NOMO-1 treated with DMSO at 0.1 percent for 48 hours (cell line): ENCODE measurements at regions not wholly inside any gene's neighbourhood (a gene's known extent, or its start where the extent isn't known, plus 50 kb on each side); places are given as distances from the start of the nearest gene placed in this dataset.

Experiments used
- DNase-seq: peaks from one replicate; lab custom pipeline; 2025; ENCODE audit not compliant: unreplicated experiment; lab: John Stamatoyannopoulos, UW

DNA sequence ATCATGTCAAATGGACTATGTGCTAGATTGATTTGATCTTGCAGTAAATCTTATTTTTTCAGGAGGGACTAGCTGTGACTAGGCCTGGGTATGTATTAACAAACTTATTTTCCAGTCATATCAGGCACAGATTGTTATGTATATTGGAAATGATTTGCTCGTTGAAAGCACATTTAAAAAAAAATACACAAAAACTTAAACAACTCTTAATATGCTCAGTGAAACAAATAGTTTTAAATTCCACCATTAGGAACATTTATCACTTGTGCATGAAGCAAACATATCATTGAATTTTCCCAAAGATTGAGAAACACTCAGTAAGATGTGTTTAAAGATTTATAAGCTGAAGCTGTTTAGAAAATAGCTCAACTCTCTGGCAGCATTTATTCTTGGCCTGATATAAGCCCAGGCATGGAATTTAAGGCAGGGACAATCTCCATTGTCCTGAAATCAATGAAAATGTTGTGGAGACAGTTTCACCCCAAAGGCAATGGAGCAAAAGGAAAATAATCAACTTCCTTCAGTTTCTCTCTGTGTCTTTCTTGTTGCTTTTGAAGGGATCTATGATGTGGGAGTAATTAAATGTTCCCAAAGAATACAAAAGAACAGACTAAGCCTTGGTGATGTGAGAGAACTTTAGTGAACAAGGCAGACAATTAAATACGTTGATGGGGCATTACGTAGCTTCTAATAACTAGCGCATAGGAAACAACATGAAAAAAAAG, 250.3 kb downstream of the GPR37 start:
- no peak for DNase-seq

DNA sequence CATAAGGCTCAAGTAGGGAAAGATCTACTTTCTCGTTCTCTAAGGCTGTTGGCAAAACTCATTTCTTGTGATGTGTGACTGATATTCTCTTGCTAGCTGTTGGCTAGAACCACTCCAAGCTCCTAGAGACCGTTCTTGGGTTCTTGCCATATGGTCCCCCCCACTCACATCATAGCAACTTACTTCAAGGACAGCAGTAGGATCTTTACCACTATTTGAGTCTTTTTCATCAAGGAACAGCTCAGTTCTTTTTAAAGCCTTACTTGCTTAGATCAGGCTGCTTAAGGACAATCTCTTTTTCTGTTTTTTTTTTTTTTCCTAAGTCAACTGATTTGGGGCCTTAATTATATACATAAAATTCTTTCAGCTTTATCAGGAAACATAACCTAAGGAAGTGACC, 251.1 kb downstream of the GPR37 start:
- DNase-seq, result no peak

DNA sequence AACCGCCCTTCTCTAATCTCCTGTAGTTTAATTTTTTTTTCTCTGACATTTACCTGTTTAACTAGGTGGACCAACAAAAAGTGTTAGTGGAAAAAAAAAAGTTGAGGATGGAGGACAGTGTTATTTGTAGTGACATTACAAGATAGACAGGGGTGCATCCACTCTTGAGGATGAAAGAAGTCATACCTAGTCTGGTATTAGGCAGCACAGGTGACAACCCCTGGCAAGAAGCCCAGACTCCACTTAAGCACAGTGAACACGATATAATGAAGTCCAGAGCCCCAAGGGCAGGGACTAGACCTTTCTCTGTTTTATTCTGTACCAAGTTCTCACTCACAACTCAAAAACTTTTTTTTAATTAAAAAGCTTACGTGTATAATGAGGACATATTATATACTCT, 268.4 kb downstream of the GPR37 start:
- DNase-seq, result no peak

DNA sequence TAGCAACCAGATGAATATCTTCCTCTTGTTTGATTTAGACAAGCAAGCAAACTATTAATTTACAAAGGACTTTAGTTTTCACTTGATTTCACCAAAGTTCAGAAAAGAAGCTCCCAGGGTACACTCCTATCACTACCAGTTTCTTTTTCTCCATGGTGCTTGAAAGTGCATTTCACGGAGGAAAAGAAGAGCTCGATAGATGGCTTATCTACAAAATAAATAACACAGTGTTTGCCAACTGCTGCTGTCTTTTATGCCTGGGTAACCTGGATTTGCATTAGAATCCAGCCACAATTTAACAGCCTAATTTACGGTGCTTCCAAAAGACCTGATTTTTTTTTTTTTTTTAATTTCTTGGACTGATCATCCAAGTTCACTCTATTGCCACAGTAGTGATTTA, 275.7 kb downstream of the GPR37 start:
- DNase-seq, result no peak

DNA sequence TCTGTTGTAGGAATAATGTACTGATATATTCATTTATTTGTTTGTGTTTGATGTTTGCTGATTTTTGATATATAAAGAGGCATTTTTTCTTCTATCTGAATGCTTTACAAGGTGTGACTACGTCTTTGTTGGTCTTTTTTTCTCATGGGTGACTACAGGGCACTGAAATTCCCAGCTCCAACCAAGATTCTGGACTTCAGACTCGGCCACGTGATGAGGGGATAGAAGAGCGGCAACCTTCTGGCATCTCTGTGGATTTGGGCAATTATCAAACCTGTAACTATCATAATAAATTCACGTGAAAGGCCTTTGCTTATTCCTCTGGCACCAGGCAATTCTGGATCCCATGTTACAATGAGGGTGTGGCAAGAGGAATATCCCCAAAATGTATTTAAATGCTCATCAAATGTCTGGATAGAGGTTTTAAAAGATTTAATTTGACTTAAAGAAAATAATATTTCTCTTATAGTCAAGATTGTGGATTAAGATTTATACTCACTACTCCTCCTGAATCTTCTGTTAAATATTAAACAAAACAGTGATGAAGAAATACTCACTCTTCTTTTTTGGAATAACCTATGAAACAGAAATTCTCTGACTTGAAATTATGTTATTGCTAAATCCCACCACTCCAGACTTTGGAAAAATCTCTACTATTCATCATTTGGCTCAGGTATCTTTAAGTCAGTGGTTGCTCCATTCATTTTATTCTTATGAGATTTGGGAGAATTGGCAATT, 276.3 kb downstream of the GPR37 start:
- DNase-seq, result no peak

DNA sequence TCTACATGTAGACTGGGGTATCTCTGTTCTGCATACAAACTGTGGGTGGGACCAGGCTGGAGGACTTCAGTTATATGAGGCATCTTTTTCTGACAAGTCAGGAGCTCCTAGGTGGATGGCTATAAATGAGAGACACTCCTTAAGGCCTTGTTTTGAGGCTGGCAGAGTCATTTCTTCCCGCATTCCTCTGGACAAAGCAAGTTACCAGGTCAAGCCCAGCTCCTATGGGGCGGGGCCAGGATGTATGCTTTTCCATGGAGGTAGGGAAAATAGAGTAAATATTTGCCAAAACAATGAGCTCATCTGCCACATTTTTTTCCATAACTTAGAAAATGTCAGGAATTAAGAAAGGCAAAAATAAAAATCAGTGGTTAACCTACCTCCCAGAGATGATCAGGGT, 283.4 kb downstream of the GPR37 start:
- DNase-seq, result no peak

DNA sequence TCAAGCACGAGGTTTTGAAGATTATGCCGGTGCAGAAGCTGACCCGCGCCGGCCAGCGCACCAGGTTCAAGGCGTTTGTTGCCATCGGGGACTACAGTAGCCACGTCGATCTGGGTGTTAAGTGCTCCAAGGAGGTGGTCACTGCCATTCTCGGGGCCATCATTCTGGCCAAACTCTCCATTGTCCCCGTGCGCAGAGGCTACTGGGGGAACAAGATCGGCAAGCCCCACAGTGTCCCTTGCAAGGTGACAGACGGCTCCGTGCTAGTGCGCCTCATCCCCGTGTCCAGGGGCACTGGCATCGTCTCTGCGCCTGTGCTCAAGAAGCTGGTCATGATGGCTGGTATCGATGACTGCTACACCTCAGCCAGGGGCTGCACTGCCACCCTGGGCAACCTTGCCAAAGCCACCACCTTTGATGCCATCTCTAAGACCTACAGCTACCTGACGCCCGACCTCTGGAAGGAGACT, 284.7 kb downstream of the GPR37 start:
- DNase-seq, result no peak

DNA sequence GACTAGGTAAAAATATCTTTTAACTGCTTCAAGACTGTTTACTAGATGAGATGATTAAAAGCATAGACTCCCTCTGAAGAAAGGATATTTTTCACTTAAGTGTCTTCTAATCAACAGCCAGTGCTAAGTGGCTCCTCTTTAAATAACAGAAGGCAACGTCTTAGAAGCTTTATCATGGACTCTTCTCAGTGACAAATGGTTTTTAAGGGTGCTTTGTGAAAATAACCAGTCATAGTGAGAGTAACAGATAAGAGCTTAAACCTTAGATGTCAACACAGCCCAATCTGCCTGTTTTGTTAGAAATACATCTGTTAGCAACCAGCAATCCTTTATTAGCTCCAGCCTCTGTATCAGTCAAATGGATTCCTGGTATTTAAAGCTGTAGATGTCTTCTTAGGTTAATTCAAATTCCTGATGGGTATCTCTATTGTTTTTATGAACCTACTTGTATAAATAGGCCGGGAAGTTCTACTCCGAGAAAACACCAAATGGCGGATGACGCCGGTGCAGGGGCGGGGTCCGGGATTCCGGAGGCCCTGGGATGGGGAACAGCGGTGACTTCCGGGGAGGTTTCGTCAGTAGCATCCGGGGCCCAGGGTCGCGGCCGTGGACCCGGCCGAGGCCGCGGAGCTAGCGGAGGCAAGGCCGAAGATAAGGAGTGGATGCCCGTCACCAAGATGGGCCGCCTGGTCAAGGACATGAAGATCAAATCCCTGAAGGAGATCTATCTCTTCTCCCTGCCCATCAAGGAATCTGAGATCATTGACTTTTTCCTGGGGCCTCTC, 285.4 kb downstream of the GPR37 start:
- DNase-seq, result no peak

DNA sequence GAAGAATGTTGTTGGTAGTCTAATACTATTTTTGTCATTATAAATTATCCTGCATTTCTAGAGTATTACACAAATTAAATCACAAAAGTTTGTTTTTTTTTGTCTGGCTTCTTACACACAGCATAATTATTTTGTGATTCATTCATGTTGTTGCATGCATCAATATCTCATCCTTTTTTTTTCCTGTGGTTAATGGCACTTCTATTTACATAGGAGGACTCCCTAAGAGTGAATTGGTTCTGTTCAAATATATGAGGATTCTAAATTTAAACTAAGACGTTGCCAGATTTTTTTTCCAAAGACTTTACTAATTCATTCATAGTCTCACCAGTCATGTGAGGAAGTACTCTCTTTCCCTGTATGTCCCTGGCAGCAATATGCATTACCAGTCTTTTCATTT, 303.3 kb downstream of the GPR37 start:
- no peak for DNase-seq

DNA sequence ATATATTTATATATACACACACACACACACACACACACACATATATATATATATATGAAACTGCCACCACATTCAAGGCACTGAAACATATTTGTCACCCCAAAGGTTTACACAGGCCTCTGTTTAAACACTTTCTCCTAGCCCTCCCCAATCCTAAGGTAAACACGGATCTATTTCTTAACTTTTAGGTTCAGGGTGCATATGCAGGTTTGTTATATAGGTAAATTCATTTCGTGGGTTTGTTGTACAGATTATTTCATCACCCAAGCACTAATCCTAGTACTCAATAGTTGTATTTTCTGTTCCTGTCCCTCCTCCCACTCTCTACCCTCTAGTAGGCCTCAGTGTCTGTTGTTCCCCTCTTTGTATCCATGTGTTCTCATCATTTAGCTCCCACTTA, 305.0 kb downstream of the GPR37 start:
- DNase-seq, result no peak

DNA sequence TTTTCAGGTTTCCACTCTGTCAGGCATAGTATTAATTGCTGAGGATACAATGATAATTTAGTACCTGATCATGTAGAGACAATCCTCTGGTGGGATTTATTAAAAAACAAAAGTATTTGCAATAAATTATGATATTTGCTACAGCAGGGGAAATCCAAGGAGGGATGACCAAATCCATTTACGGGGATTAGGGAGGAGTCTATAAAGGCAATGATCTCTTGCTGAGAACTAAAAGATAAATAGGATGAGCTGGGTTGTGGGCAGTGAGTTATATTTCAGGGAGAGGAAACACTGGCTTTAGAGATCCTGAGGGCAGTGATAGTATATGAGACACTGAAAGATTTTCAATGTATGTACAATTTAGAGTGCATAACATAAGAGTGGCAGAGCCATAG, 305.5 kb downstream of the GPR37 start:
- DNase-seq, result no peak

DNA sequence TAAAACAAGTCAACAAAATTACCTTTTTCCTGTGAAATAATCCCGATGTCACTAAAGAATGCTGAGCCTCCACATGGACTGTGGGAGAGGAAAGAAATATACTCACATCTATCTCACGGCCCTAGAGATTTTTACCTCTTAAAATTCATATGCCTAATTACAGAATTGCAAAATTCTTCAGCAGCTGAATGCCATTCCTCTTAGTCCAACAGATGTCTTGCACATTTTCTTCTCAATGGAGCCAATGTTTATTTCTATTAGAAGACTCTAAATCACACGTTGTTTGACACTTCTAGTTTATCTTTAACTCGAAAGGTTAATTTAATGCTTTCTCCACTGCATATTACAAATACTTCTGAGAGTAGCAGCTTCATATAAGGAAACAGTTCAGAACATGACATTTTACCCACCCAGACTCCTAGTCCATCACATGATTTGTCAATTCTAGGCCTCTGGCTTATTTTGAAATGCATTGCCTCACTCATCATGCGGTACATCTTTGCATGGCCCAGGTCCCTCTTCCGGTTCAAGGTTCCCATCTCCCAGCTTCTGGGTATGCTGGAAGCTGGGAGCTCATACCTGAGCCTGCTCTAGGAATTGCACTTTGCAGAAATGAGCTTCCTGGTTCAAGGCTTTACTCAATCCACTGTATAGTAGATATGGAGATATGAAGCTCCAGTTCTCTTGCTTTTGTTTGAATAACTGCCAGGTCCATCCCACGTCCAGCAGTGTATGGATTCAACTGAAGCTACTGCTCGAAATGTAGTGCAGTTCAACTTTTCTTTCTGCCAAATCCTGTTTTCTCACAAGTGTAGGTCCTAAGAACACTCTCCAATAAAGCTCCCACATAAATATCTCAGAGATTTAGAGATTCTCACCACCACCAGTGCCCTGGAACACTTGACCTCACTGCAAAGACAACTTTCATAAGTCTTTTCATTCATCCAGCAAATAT, 306.2 kb downstream of the GPR37 start:
- DNase-seq, result peak; percentile 18

DNA sequence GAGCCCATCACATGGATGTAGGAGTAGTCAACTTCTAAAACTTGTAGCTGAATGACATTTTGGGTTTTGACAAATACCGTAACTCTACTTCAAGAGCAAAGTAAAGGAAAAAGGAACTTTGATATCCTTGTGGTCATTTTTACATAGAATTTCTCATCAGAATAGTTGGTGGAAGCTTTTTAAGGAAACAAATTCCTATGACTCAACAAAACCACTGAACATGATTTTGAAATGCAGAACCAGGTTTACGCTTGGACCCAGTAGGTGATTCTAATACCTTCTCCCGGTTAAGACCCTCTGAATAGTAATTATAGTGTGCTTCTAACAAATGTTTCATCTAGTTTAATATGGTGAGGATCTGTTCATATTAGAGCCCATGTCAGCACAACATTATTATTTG, 307.8 kb downstream of the GPR37 start:
- DNase-seq, result peak; percentile 41

DNA sequence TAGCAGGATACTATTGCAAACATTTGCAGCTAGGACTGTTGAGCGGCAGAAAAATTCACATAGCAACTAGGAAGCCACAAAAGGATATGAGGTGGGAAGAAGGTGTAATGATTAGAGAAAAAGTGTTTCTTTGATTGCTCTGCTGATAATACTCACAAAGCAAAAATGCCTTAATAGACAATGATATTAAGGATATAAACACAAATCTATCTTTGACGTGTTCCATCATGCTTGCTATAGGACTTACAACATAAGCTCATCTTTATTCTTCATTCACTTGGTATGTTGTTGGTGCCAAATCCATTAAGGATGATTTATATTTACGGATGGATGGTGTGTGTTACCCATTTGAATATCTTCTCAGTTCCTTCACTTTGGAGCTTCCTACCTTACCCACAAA, 309.3 kb downstream of the GPR37 start:
- DNase-seq, result no peak

DNA sequence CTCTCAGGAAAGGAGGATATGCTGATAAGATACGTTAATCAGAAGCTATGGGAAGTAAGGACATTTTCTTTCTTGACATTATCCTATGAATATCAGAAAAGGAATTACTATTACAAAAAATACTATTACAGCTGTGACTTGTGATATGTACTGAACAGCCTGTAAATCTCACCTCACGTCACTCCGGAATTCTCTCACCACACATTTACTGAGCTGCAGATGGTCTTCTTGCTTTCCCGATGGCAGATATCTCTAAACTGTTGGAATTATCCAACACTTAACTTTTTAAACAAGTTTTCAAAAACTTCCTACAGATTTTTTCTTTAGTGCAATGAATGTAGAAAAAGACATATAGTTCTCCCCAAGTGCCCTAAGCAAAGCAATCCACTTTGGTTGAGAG, 313.4 kb downstream of the GPR37 start:
- DNase-seq, result no peak

DNA sequence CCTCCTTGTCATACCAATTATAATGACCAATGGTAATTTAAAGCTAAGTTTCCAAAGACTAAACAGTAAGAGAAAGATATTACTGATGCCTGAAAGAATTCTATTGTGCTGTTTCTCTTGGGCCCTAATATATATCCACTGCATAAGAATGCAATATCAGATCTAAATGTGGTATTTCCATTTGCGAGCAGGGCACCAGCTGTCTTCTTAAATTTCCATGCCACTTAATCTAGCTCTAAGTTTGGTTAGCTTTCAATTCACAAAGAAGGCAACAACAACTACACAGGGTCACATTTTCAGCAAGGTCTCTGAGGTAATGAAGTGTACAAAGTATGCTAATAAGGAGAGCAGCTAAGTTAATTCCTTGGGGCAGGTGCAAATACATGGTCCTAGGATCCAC, 315.7 kb downstream of the GPR37 start:
- DNase-seq, result no peak

DNA sequence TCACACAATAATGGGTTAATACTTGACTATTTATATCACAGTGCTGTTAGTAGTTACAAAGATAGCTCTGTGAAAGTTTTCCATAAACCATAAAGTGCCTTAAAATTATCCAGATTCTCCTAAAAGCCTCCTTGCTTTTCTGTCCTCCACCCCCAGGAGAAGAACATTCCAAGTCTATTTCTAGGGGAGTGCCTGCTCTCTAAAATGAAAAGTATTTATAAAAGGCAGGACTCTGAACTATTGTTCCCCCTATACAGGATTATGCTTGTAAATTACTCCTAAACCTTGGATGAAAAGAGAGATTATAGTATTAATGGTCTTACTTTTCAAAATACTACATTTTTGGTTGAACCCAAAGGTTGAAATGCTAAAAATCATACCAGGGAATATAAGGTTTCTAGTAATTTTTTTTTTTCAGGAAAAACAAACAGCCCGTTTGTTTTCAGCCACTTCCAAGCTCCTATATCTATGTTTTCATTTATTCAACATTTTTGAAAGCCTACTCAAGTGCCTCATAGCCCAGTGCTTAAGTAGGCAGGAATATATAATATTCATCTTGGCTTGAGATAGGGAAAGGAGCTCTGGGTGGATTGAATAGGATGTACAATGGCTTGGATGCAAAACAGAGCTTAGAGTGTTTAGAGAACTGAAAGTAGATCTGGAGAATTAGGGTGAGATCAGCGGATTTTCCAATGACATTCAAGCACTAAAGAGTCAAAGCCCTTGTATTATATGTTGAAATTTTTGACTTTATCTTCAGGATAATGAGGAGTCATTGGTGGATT, 320.7 kb downstream of the GPR37 start:
- DNase-seq, result no peak

DNA sequence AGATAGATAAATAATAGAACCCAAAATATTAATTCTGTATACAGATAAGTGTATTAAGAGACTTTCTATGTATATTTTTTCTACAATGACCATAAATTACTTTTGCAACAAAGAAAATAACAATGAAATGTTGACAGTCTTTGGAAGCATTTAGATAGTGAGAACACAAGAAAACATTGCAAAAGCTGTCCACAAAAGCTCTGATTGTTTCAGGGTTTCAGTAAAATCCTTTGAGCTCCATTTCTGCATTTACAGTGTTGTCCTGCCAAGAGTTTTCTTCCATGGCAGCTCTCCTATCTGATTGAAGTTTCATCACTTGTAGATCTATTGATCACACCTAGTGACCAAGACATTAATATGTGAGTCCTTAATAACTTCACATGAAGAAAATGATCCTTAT, 321.8 kb downstream of the GPR37 start:
- no peak for DNase-seq

DNA sequence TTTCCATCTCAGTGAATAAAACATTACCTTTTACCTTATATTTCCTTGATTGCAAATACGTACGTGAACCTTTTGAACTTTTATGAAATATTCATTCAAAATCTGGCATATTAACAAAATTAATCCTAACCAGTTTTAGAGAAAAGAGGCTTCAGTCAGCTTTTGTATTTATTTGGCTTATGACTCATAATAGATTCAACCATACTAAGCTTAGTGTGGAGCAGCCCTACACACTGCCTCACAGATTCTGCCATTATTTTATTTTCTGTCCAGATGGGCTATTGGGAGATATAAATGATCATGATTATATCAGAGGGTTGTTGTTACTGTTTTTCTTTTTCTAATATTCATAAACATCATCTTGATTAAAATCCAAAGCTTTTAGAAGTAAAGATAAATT, 325.5 kb downstream of the GPR37 start:
- DNase-seq, result no peak

DNA sequence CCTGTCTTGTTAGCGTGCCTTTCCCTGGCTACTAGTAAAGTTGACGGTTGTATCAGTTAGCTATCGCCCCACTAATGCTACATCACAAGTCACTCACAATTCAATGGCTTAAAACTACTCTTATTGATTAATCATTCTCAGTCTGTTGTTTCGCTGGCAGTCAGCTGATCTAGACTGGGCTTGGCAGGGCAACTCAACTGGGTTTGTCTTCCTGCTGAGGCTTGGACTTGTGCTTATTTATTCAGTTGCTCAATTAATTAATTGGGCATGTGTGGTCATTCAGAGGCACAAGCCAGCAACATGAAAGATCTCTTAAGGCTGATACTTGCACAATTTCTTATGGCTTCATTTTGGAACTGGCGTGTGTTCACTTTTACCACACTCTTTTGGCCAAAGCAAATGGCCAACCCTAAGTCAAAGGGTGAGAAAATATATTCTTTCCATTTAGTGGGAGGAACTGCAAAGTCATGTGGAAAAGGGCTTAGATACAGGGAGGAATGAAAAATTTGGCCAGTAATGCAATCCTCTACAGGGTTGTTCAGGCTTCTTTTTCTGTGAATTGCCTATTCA, 333.5 kb downstream of the GPR37 start:
- no peak for DNase-seq
